Neural cell (in vitro differentiated cells): ENCODE measurements at regions not wholly inside any gene's neighbourhood (a gene's known extent, or its start where the extent isn't known, plus 50 kb on each side); places are given as distances from the start of the nearest gene placed in this dataset.

Experiments used
- H2AFZ ChIP-seq: fragments of 200-600, 300-800 bp; sonication (generic), shearing (Covaris generic); 2 replicates; pipeline ENCODE4 v1.6.0; 2014; ENCODE audit warnings: low read depth, mild to moderate bottlenecking, antibody characterized with exemption, low read length, moderate library complexity
- H3F3A ChIP-seq: fragments of 200-600 bp; shearing (Covaris generic); 2 replicates; pipeline ENCODE4 v1.6.1; 2016; ENCODE audit warnings: mild to moderate bottlenecking, moderate library complexity, mixed read lengths, antibody characterized with exemption, low read length; ENCODE audit not compliant: insufficient read depth, poor library complexity, severe bottlenecking
- H3K27ac ChIP-seq: fragments of 200-600, 300-800 bp; sonication (generic), shearing (Covaris generic); 2 replicates; pipeline ENCODE4 v1.5.1; 2014; ENCODE audit warnings: mild to moderate bottlenecking, low read length, moderate library complexity
- H3K27me3 ChIP-seq: fragments of 300-800, 200-600 bp; sonication (generic), shearing (Covaris generic); 2 replicates; pipeline ENCODE4 v1.6.0; 2014; ENCODE audit warnings: mild to moderate bottlenecking, low read depth, low read length, moderate library complexity; ENCODE audit not compliant: insufficient read depth
- H3K36me3 ChIP-seq: fragments of 300-800, 200-600 bp; sonication (generic), shearing (Covaris generic); 2 replicates; pipeline ENCODE4 v1.5.1; 2014; ENCODE audit warnings: mild to moderate bottlenecking, antibody characterized with exemption, low read length, moderate library complexity; ENCODE audit not compliant: insufficient read depth
- H3K4me2 ChIP-seq: fragments of 300-800, 200-600 bp; sonication (generic), shearing (Covaris generic); 2 replicates; pipeline ENCODE4 v1.6.0; 2014; ENCODE audit warnings: mild to moderate bottlenecking, low read length
- H3K4me3 ChIP-seq: fragments of 300-800, 200-600 bp; sonication (generic), shearing (Covaris generic); 2 replicates; pipeline ENCODE4 v1.5.1; 2014; ENCODE audit warnings: mild to moderate bottlenecking, low read length, moderate library complexity
- H3K79me2 ChIP-seq: fragments of 200-600 bp; shearing (Covaris generic); replicated peaks from 2 replicates; pipeline ENCODE4 v1.6.0; 2014; ENCODE audit warnings: mild to moderate bottlenecking, low read length, moderate library complexity; ENCODE audit not compliant: insufficient read depth
- H3K9ac ChIP-seq: fragments of 300-800, 200-600 bp; sonication (generic), shearing (Covaris generic); 2 replicates; pipeline ENCODE4 v1.6.1; 2016; ENCODE audit warnings: mild to moderate bottlenecking, low read length, mixed read lengths
- H3K9me2 ChIP-seq: fragments of 200-600 bp; shearing (Covaris generic); 2 replicates; pipeline ENCODE4 v1.6.1; 2016; ENCODE audit warnings: mild to moderate bottlenecking, low read length, mixed read lengths; ENCODE audit not compliant: insufficient read depth
- H3K9me3 ChIP-seq: fragments of 200-600, 300-800 bp; sonication (generic), shearing (Covaris generic); 2 replicates; pipeline ENCODE4 v1.6.1; 2016; ENCODE audit warnings: mild to moderate bottlenecking, mixed run types, low read length, moderate library complexity, mixed read lengths
- H4K20me1 ChIP-seq: fragments of 200-600 bp; shearing (Covaris generic); 2 replicates; pipeline ENCODE4 v1.6.1; 2016; ENCODE audit warnings: mild to moderate bottlenecking, mixed run types; ENCODE audit not compliant: insufficient read depth
- EP300 ChIP-seq: fragments of 450-650 bp; conservative IDR thresholded peaks from 2 replicates; pipeline ENCODE4 v1.6.1; 2014; ENCODE audit warnings: antibody characterized with exemption, mild to moderate bottlenecking, moderate library complexity; ENCODE audit not compliant: poor library complexity, severe bottlenecking
- MXI1 ChIP-seq: fragments of 450-650 bp; conservative IDR thresholded peaks from 2 replicates; pipeline ENCODE4 v1.6.1; 2014; ENCODE audit warnings: antibody characterized with exemption, mild to moderate bottlenecking; ENCODE audit not compliant: poor library complexity, severe bottlenecking
- POLR2AphosphoS5 ChIP-seq: IDR thresholded peaks from 2 replicates; pipeline ENCODE4 v1.6.1; 2012
- RAD21 ChIP-seq: fragments of 450-650 bp; conservative IDR thresholded peaks from 2 replicates; pipeline ENCODE4 v1.6.1; 2014; ENCODE audit warnings: antibody characterized with exemption, mild to moderate bottlenecking, moderate library complexity
- SMC3 ChIP-seq: fragments of 450-650 bp; conservative IDR thresholded peaks from 2 replicates; pipeline ENCODE4 v1.6.1; 2014; ENCODE audit warnings: antibody characterized with exemption, mild to moderate bottlenecking, moderate library complexity; ENCODE audit not compliant: poor library complexity
- TAF1 ChIP-seq: IDR thresholded peaks from 2 replicates; pipeline ENCODE4 v1.6.1; 2012; ENCODE audit warnings: low read depth
- TF ChIP-seq, protein P1 (sequence below): fragments of 450-650 bp; IDR thresholded peaks from 2 replicates; pipeline ENCODE4 v1.5.1; 2014; ENCODE audit warnings: antibody characterized with exemption, mild to moderate bottlenecking, moderate library complexity; ENCODE audit not compliant: poor library complexity, severe bottlenecking
- TF ChIP-seq, protein P2 (sequence below): IDR thresholded peaks from 2 replicates; pipeline ENCODE4 v1.6.1; 2012; ENCODE audit warnings: borderline replicate concordance

DNA sequence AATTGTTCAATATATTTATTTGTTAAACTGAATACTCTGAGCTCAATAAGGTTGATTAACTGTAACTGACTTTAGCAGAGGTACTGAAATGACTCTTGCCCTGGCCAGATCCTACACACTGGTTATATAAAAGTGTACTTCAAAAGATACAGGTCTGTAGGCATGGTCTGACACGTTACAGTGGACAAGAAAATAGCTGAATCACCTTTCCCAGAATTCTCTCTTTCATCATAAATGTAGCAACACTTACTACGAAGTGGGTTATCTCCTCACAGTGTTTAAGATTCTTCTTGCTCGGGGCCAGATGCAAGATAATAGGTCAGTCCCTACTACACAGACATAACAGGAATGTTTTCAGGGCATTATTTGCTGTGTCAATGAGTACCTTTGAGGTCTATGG, 107.0 kb upstream of the ZC3H15 start:
- no peaks in the 10 kb centered on the region for H3K9me2 ChIP-seq
- H3K27ac ChIP-seq = no peak overlapping the region
- no peaks in the 10 kb centered on the region for H3K36me3 ChIP-seq
- H3K4me2 ChIP-seq = no peak overlapping the region
- no peak overlapping the region for H3K4me3 ChIP-seq
- TF ChIP-seq, protein P1, sequence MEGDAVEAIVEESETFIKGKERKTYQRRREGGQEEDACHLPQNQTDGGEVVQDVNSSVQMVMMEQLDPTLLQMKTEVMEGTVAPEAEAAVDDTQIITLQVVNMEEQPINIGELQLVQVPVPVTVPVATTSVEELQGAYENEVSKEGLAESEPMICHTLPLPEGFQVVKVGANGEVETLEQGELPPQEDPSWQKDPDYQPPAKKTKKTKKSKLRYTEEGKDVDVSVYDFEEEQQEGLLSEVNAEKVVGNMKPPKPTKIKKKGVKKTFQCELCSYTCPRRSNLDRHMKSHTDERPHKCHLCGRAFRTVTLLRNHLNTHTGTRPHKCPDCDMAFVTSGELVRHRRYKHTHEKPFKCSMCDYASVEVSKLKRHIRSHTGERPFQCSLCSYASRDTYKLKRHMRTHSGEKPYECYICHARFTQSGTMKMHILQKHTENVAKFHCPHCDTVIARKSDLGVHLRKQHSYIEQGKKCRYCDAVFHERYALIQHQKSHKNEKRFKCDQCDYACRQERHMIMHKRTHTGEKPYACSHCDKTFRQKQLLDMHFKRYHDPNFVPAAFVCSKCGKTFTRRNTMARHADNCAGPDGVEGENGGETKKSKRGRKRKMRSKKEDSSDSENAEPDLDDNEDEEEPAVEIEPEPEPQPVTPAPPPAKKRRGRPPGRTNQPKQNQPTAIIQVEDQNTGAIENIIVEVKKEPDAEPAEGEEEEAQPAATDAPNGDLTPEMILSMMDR = no peak
- TF ChIP-seq EP300 = no peak
- TF ChIP-seq TAF1 = no peak
- TF ChIP-seq SMC3 = no peak
- TF ChIP-seq, protein P2, sequence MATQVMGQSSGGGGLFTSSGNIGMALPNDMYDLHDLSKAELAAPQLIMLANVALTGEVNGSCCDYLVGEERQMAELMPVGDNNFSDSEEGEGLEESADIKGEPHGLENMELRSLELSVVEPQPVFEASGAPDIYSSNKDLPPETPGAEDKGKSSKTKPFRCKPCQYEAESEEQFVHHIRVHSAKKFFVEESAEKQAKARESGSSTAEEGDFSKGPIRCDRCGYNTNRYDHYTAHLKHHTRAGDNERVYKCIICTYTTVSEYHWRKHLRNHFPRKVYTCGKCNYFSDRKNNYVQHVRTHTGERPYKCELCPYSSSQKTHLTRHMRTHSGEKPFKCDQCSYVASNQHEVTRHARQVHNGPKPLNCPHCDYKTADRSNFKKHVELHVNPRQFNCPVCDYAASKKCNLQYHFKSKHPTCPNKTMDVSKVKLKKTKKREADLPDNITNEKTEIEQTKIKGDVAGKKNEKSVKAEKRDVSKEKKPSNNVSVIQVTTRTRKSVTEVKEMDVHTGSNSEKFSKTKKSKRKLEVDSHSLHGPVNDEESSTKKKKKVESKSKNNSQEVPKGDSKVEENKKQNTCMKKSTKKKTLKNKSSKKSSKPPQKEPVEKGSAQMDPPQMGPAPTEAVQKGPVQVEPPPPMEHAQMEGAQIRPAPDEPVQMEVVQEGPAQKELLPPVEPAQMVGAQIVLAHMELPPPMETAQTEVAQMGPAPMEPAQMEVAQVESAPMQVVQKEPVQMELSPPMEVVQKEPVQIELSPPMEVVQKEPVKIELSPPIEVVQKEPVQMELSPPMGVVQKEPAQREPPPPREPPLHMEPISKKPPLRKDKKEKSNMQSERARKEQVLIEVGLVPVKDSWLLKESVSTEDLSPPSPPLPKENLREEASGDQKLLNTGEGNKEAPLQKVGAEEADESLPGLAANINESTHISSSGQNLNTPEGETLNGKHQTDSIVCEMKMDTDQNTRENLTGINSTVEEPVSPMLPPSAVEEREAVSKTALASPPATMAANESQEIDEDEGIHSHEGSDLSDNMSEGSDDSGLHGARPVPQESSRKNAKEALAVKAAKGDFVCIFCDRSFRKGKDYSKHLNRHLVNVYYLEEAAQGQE = no peak
- TF ChIP-seq RAD21 = no peak
- no peak overlapping the region for H3K9ac ChIP-seq
- H3K27me3 ChIP-seq = no peaks in the 10 kb centered on the region
- no peaks in the 10 kb centered on the region for H3K9me3 ChIP-seq
- no peaks in the 10 kb centered on the region for H3F3A ChIP-seq
- H2AFZ ChIP-seq = no peak overlapping the region
- H3K79me2 ChIP-seq = no peaks in the 10 kb centered on the region
- H4K20me1 ChIP-seq = no peaks in the 10 kb centered on the region

DNA sequence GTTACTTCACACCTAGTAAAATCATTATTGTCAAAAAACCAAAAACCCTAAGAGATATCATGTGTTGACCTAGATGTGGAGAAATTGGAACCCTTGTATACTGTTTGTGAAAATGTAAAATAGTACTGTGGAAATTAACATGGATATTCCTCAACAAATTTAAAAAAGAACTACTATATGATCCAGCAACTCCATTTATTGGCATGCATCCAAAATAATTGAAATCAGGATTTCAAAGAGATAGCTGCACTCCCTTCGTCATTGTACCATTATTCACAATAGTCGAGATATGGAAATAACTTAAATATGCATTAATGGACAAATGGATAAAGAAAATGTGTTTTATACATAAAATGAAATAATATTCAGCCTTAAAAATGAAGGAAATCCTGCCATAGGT, 105.3 kb upstream of the ZC3H15 start:
- Histone ChIP-seq H3K4me3 (no peak overlapping the region), H3K9me3 (no peaks in the 10 kb centered on the region), H3K27ac (no peak overlapping the region), H3K9ac (no peak overlapping the region), H3F3A (no peaks in the 10 kb centered on the region), H3K9me2 (no peaks in the 10 kb centered on the region), H4K20me1 (no peaks in the 10 kb centered on the region), H3K27me3 (no peaks in the 10 kb centered on the region), H3K79me2 (no peaks in the 10 kb centered on the region), H2AFZ (no peak overlapping the region), H3K4me2 (no peak overlapping the region), H3K36me3 (no peaks in the 10 kb centered on the region)
- TF ChIP-seq EP300 = no peak
- TF ChIP-seq, protein P2 = no peak
- no peak for TF ChIP-seq RAD21
- TF ChIP-seq, protein P1 = no peak
- no peak for TF ChIP-seq MXI1
- TF ChIP-seq POLR2AphosphoS5 = no peak
